ENCODE measurements at regions not wholly inside any gene's neighbourhood (a gene's known extent, or its start where the extent isn't known, plus 50 kb on each side); places are given as distances from the start of the nearest gene placed in this dataset.

GRCh38 chr2:16861530-16861929, 195.9 kb upstream of the CYRIA start:
- ATAC-seq (ENCODE audit: low FRiP score) (peak; percentile 88), DNase-seq (ENCODE audit: low spot score) (no peak)
- no peak for TF ChIP-seq CTCF (IDR thresholded peaks at IDR 0.05)

- peak; percentile 6 for ATAC-seq (ENCODE audit: low FRiP score)
- no peak for DNase-seq (ENCODE audit: low spot score)
- TF ChIP-seq CTCF (IDR thresholded peaks at IDR 0.05) = no peak
Measured at GRCh38 chr2:16861111-16861510, 195.5 kb upstream of the CYRIA start.

GRCh38 chr2:16860627-16861026, 195.0 kb upstream of the CYRIA start:
- ATAC-seq (ENCODE audit: low FRiP score) = peak; percentile 44
- DNase-seq (ENCODE audit: low spot score) = no peak
- no peak for TF ChIP-seq CTCF (IDR thresholded peaks at IDR 0.05)

GRCh38 chr2:16855183-16855582, 189.5 kb upstream of the CYRIA start:
- no peak for TF ChIP-seq CTCF (IDR thresholded peaks at IDR 0.05)
- DNase-seq (ENCODE audit: low spot score) = no peak
- ATAC-seq (ENCODE audit: low FRiP score) = no peak

- ATAC-seq (ENCODE audit: low FRiP score) = no peak
Measured at GRCh38 chr2:16853088-16853487, 187.5 kb upstream of the CYRIA start.

GRCh38 chr2:16852651-16853050, 187.0 kb upstream of the CYRIA start:
- ATAC-seq (ENCODE audit: low FRiP score) (no peak), DNase-seq (ENCODE audit: low spot score) (no peak)
- no peak for TF ChIP-seq CTCF (IDR thresholded peaks at IDR 0.05)

More at GRCh38 chr2:16853088-16853487, 187.5 kb upstream of the CYRIA start:
- DNase-seq (ENCODE audit: low spot score) = no peak
- TF ChIP-seq CTCF (IDR thresholded peaks at IDR 0.05) = no peak

GRCh38 chr2:16851126-16851525, 185.5 kb upstream of the CYRIA start:
- no peak for TF ChIP-seq CTCF (IDR thresholded peaks at IDR 0.05)
- DNase-seq (ENCODE audit: low spot score) = no peak
- no peak for ATAC-seq (ENCODE audit: low FRiP score)
